AG04450 (cell line): ENCODE measurements at regions not wholly inside any gene's neighbourhood (a gene's known extent, or its start where the extent isn't known, plus 50 kb on each side); places are given as distances from the start of the nearest gene placed in this dataset.
"Not testable (repeated sequence)": the region's sequence is repeated elsewhere in the genome, so short reads cannot be mapped to it uniquely, and the experiment has no call there.

Experiments used
- CTCF ChIA-PET: fragments of 300-600, 350-600 bp; formaldehyde crosslinking; extraction: SDS; loops from one replicate; lab custom pipeline; 2022; ENCODE audit warnings: antibody characterized with exemption, inconsistent platforms; lab: Charles Lee
- POLR2A ChIA-PET: fragments of 350-600 bp; formaldehyde crosslinking; extraction: SDS; loops from one replicate; lab custom pipeline; 2021; ENCODE audit warnings: antibody characterized with exemption, inconsistent platforms; lab: Yijun Ruan, JAX
- DNase-seq: peaks from one replicate; pipeline ENCODE4 v3.0.0-alpha.2; 2011; ENCODE audit warnings: low read depth, low spot score
- H3K27ac ChIP-seq: one replicate; pipeline ENCODE4 v1.5.1; 2012; ENCODE audit warnings: low read depth, low read length, control low read depth
- H3K27me3 ChIP-seq: one replicate; pipeline ENCODE4 v1.6.0; 2012; ENCODE audit warnings: low read length; ENCODE audit not compliant: control insufficient read depth, insufficient read depth
- H3K4me3 ChIP-seq: 2 replicates; pipeline ENCODE4 v1.5.1; 2011; ENCODE audit warnings: mild to moderate bottlenecking, low read depth, low read length, control low read depth
- H3K9me3 ChIP-seq: 2 replicates; pipeline ENCODE4 v1.5.1; 2012; ENCODE audit warnings: low read length; ENCODE audit not compliant: control insufficient read depth, insufficient read depth
- TF ChIP-seq, protein P1 (sequence below): IDR thresholded peaks from 2 replicates; pipeline ENCODE4 v1.5.1; 2011; ENCODE audit warnings: low read depth, low read length, control low read depth, inconsistent platforms

DNA sequence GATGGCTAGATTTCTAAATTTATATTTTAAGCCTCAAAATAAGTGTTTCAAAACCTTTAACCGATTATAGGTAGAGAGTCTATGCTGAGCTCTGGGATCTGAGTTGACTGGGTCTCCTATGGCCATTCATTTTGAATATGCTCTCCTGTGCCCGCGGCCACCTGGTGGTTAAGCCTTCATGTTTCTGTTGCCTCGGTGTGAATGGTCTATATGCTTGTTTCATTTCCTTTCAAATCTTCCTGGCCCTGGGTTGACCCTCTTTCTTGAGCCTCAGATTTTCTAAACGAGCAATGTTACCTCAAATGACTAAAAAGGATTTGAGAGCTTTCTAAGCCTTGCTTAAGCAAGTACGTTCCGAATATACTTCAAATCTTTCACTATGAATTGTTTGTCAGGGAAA, 789.4 kb upstream of the KIRREL3 start:
- TF ChIP-seq, protein P1, sequence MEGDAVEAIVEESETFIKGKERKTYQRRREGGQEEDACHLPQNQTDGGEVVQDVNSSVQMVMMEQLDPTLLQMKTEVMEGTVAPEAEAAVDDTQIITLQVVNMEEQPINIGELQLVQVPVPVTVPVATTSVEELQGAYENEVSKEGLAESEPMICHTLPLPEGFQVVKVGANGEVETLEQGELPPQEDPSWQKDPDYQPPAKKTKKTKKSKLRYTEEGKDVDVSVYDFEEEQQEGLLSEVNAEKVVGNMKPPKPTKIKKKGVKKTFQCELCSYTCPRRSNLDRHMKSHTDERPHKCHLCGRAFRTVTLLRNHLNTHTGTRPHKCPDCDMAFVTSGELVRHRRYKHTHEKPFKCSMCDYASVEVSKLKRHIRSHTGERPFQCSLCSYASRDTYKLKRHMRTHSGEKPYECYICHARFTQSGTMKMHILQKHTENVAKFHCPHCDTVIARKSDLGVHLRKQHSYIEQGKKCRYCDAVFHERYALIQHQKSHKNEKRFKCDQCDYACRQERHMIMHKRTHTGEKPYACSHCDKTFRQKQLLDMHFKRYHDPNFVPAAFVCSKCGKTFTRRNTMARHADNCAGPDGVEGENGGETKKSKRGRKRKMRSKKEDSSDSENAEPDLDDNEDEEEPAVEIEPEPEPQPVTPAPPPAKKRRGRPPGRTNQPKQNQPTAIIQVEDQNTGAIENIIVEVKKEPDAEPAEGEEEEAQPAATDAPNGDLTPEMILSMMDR: peak; percentile 55
- CTCF ChIA-PET: interaction anchor here (1.2 kb wide), 1 partner anchor 351 kb away, joined by 4 read pairs; no protein-coding TSS in a partner anchor
- H3K27me3 ChIP-seq: no peaks in the 10 kb centered on the region
- no peak overlapping the region for H3K27ac ChIP-seq
- H3K4me3 ChIP-seq: no peak overlapping the region
- no peaks in the 10 kb centered on the region for H3K9me3 ChIP-seq
- POLR2A ChIA-PET: no interaction called here
- no peak for DNase-seq

DNA sequence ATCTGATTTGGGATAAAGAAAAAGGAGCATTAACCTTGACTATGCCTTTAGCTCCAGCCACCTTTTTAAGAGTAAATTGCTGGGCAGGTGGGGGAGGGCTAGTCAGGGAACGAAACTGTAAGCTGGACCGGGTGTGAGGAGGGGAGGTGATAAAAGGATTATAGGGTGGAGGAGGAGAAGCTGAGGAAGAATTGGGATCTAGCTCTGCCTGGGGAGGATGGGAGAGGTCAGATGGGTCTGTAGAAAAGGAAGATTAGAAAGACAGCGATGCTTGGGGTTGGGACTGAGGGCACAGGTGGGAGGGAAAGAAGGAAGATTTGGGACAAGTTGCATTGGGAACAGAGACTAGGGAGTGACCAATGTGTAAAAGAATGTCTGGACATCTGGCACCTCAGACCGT, 772.4 kb upstream of the KIRREL3 start:
- CTCF ChIA-PET, H3K27ac ChIP-seq, POLR2A ChIA-PET, H3K4me3 ChIP-seq, DNase-seq, H3K9me3 ChIP-seq, H3K27me3 ChIP-seq: not testable (repeated sequence)

DNA sequence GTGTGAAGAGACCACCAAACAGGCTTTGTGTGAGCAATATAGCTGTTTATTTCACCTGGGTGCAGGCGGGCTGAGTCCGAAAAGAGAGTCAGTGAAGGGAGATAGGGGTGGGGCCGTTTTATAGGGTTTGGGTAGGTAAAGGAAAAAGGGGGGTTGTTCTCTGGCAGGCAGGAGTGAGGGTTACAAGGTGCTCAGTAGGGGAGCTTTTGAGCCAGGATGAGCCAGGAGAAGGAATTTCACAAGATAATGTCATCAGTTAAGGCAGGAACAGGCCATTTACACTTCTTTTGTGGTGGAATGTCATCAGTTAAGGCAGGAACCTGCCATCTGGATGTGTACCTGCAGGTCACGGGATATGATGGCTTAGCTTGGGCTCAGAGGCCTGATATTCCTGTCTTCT, 768.4 kb upstream of the KIRREL3 start:
- H3K9me3 ChIP-seq, H3K4me3 ChIP-seq, POLR2A ChIA-PET, H3K27me3 ChIP-seq, H3K27ac ChIP-seq, CTCF ChIA-PET, DNase-seq: not testable (repeated sequence)

DNA sequence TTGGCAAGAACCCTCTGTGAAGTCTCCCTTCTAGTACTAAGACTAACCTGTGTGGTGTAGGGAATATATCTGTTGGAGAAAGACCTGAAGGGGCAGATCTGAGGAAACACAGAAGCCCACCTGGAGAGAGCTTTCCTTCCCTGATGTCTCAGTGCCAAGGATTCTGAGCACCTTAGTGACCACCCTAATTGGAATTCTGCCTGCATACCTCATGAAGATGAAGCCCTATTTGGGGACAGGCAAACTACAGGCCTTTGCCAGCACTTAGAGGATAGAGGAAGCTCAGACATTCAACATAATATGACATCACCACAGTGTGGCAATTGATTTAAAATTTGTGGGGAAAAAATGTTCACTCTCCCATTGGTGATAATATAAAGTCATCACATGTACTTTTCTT, 766.2 kb upstream of the KIRREL3 start:
- no peak overlapping the region for H3K4me3 ChIP-seq
- H3K9me3 ChIP-seq: no peaks in the 10 kb centered on the region
- no peak for DNase-seq
- POLR2A ChIA-PET: no interaction called here
- no peaks in the 10 kb centered on the region for H3K27me3 ChIP-seq
- H3K27ac ChIP-seq: no peak overlapping the region
- CTCF ChIA-PET: no interaction called here
- TF ChIP-seq, protein P1: no peak

DNA sequence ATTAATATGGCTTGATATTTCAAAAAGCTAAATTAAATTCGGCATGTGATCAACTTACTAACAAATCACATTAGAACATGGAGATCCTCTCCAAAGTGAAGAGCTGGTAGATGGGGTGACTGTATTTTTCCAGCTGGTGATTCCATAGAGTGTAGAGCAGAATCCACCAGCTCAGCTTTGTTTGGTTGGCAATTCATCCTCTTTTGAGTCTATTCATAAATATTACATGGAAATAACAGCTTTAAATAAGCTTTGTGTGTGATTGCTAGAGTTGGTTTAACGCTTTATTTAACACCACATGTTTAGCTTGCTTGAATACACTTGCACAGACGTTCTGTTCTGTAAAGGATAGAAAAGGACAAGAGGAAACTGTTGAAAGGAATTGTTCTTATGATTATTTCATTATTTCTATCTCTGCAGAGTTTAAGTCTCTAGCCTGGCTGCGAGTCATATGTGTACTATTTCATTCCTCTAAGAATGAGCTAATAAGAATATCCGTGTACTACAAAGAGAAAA, 738.3 kb upstream of the KIRREL3 start:
- POLR2A ChIA-PET: no interaction called here
- Histone ChIP-seq H3K27ac (no peak overlapping the region), H3K9me3 (no peaks in the 10 kb centered on the region), H3K27me3 (no peaks in the 10 kb centered on the region), H3K4me3 (no peak overlapping the region)
- DNase-seq: no peak
- CTCF ChIA-PET: interaction anchor here (1.1 kb wide), 1 partner anchor 105 kb away, joined by 4 read pairs; no protein-coding TSS in a partner anchor
- TF ChIP-seq, protein P1: no peak

DNA sequence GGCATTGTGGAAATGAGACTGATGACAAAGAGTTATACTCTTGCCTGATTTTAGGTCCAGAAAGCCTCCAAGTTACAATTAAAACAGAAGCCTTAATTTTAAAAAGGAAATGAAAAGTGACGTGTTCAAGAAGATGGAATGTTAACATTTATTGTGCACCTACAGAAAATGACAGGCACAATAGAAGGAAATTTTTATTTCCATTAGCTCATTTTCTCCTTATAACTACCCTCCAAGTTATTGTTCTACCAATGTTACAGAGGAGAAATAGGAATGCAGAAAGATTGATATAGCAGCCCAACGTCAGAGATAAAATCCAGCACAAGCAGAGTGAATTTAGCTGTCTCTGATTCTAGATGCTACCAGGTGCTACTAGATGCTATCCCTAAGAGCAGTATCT, 736.9 kb upstream of the KIRREL3 start:
- ChIA-PET POLR2A (no interaction called here), CTCF (no interaction called here)
- TF ChIP-seq, protein P1: no peak

More for the DNA sequence above, 736.9 kb upstream of the KIRREL3 start:
- Histone ChIP-seq H3K27ac (no peak overlapping the region), H3K9me3 (no peaks in the 10 kb centered on the region), H3K4me3 (no peak overlapping the region), H3K27me3 (no peaks in the 10 kb centered on the region)
- DNase-seq: no peak
